VCaP (cell line): ENCODE measurements at regions not wholly inside any gene's neighbourhood (a gene's known extent, or its start where the extent isn't known, plus 50 kb on each side); places are given as distances from the start of the nearest gene placed in this dataset.

Experiments used
- H3K27ac ChIP-seq: fragments of 450-650 bp; 2 replicates; pipeline ENCODE4 v1.5.1; 2017
- CTCF ChIP-seq: fragments of 450-650 bp; conservative IDR thresholded peaks from 2 replicates; pipeline ENCODE4 v1.5.1; 2017; ENCODE audit warnings: mild to moderate bottlenecking, moderate library complexity

GRCh38 chr19:28963486-28964250 is 249.3 kb downstream of the UQCRFS1 start:
- no peak overlapping the region for H3K27ac ChIP-seq
- no peak for TF ChIP-seq CTCF

- TF ChIP-seq CTCF: no peak
- no peak overlapping the region for H3K27ac ChIP-seq
Measured at GRCh38 chr19:28961772-28962500, 251.0 kb downstream of the UQCRFS1 start.

DNA sequence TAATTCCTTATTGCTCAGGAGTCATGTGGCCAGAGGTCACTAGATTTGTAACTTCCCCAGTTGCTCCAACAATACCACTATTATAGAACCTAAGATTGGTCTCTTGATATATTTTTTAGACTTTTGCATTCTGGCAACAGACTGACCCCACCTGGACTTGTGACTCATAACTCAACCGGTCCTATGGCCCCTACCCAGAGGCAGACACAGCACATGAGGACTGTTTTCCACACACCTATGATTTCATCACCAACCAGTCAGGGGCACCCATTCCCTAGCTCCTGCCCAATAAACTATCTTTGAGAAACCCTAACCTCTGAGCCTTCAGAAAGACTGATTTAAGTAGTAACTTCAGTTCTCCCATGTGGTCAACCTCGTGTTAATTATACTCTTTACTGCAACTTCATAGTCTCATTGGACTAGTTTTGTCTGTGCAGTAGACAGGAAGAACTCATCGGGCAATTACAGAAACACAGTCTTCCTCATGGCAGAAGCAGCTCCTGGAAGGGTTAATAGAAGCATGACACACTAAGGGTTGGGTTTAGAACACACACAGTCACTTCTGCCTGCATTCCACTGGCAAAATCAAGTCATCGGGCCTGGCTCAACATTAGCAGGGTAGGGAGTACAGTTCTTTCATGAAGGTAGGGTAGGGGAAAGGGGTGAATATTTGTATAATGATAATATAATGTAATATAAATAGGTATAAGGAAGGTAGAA is 251.8 kb downstream of the UQCRFS1 start:
- TF ChIP-seq CTCF: no peak
- H3K27ac ChIP-seq: no peak overlapping the region

DNA sequence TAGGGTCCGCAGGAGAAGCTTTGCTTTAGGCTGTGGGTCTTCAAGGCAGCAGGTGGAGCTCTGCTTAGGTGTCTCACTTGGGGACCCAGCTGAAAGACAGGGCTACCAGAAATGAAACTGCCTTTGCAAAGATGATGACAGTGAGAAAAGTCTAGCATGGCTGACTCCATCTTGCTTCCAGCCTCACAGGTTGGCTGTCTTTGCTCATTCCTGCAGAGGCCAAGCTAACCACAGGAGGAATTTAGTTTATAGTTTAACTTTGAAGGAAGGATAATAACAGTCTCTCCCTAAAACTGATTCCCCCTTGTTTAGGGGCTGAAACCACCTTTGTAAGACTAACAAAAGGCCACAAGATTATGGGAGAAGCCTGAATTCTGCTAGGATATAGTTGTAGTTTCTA is 252.4 kb downstream of the UQCRFS1 start:
- TF ChIP-seq CTCF: no peak
- H3K27ac ChIP-seq: no peak overlapping the region

DNA sequence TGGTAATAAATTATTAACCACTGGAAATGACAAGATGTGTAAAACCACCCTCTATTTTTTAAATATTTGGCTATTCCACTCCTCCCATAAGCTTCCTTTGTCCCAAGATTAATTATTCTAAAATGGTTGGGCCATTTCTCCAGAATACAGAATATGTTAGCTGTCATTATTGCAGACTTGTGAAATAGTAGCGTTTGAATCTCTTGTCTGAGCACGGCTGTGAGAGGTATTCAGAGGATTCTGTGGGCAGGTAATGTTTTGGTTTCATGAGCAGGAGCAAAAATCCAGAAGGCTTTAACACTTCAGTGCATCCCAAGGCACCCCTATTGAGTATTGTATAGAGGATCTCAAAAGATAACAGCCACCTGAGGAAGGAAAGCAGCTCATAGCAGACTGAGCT is 256.0 kb downstream of the UQCRFS1 start:
- no peak overlapping the region for H3K27ac ChIP-seq
- no peak for TF ChIP-seq CTCF

GRCh38 chr19:28956421-28956820 is 256.5 kb downstream of the UQCRFS1 start:
- TF ChIP-seq CTCF: no peak
- H3K27ac ChIP-seq: no peak overlapping the region

DNA sequence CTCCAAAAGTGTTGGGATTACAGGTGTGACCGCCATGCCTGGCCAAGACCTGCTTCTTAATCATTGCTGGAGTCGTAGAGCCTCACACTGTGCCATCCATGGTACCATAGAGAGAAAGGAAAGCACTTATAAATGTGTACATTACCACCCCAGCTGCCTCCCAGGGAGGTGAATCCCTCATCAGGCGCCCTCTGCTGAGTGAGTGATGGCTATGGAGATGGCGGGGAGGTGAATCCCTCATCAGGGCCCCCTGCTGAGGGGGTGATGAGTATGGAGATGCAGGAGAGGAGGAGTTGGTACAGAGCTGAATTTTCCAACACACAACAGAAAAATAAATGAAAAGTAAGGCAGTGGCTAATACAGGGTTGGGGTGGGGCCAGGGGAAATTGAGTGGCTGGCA is 263.4 kb downstream of the UQCRFS1 start:
- TF ChIP-seq CTCF: no peak
- no peak overlapping the region for H3K27ac ChIP-seq
